Endothelial cell of umbilical vein (primary cell): ENCODE measurements at regions not wholly inside any gene's neighbourhood (a gene's known extent, or its start where the extent isn't known, plus 50 kb on each side); places are given as distances from the start of the nearest gene placed in this dataset.

Experiments used
- BruUV-seq: library from RNA; stranded (reverse); fragments of 400-500 nt; replicated peaks from 2 replicates; lab custom pipeline; 2021; lab: Mats Ljungman, UMichigan
- CTCF ChIA-PET: fragments of 300-600, 350-600 bp; sonication (Branson Sonifier 250); formaldehyde crosslinking; loops from one replicate; lab custom pipeline; 2021; ENCODE audit warnings: antibody characterized with exemption, inconsistent platforms; lab: Charles Lee
- POLR2A ChIA-PET: fragments of 300-600, 350-600 bp; sonication (Branson Sonifier 250); formaldehyde crosslinking; loops from one replicate; lab custom pipeline; 2021; ENCODE audit warnings: antibody characterized with exemption, inconsistent platforms; lab: Charles Lee
- DNase-seq: peaks from one replicate; pipeline ENCODE4 v3.0.0-alpha.2; 2011; ENCODE audit warnings: low read depth, low spot score
- FAIRE-seq: peaks from 2 replicates; lab custom pipeline; 2011; peaks lifted over from hg19 to GRCh38; lab: Jason Lieb, UNC
- H2AFZ ChIP-seq: 2 replicates; pipeline ENCODE4 v1.6.0; 2012; ENCODE audit warnings: low read depth, low read length, control low read depth, inconsistent platforms
- H3K27ac ChIP-seq: 2 replicates; pipeline ENCODE4 v1.5.1; 2011; ENCODE audit warnings: low read depth, mild to moderate bottlenecking, control low read depth, low read length, moderate library complexity; ENCODE audit not compliant: insufficient read depth
- H3K27me3 ChIP-seq, 2 experiments: 2 replicates each; pipeline versions ENCODE4 v1.6.0 to v1.6.1; 2011; ENCODE audit warnings: low read length in 2 of 2, mixed read lengths in 1 of 2; ENCODE audit not compliant: control insufficient read depth in 2 of 2, insufficient read depth in 2 of 2
- H3K36me3 ChIP-seq, 2 experiments: 2 replicates in 1 of 2; 3 replicates in 1 of 2; pipeline ENCODE4 v1.5.1; 2011; ENCODE audit warnings: low read length in 2 of 2, mild to moderate bottlenecking in 1 of 2, moderate library complexity in 1 of 2; ENCODE audit not compliant: control insufficient read depth in 2 of 2, insufficient read depth in 2 of 2; ENCODE audit errors: extremely low read depth in 1 of 2
- H3K4me1 ChIP-seq: 3 replicates; pipeline ENCODE4 v1.5.1; 2011; ENCODE audit warnings: mild to moderate bottlenecking, low read length; ENCODE audit not compliant: control insufficient read depth, insufficient read depth; ENCODE audit errors: extremely low read depth
- H3K4me2 ChIP-seq: 2 replicates; pipeline ENCODE4 v1.6.1; 2011; ENCODE audit warnings: low read length, control low read depth, mixed read lengths; ENCODE audit not compliant: insufficient read depth
- H3K4me3 ChIP-seq, 3 experiments: fragments of 200-600 bp in 1 of 3; sonication (generic), shearing (Covaris generic) in 1 of 3; replicated peaks in 1 of 3; 2 replicates each; pipeline ENCODE4 v1.5.1; 2011 to 2016; ENCODE audit warnings: control low read depth in 3 of 3, low read length in 3 of 3, mild to moderate bottlenecking in 2 of 3, inconsistent platforms in 1 of 3, low read depth in 1 of 3, moderate library complexity in 1 of 3; ENCODE audit not compliant: insufficient read depth in 1 of 3
- H3K79me2 ChIP-seq: 2 replicates; pipeline ENCODE4 v1.6.0; 2012; ENCODE audit warnings: low read length, inconsistent platforms; ENCODE audit not compliant: control insufficient read depth, insufficient read depth
- H3K9ac ChIP-seq: replicated peaks from 2 replicates; pipeline ENCODE3; 2011; ENCODE audit warnings: low read length, control low read depth; ENCODE audit not compliant: insufficient read depth; ENCODE audit errors: extremely low read depth
- H3K9me1 ChIP-seq: replicated peaks from 3 replicates; pipeline ENCODE4 v1.6.0; 2011; ENCODE audit warnings: mild to moderate bottlenecking, low read length; ENCODE audit not compliant: control insufficient read depth, insufficient read depth; ENCODE audit errors: extremely low read depth
- H3K9me3 ChIP-seq: replicated peaks from 2 replicates; pipeline ENCODE4 v1.5.1; 2012; ENCODE audit warnings: low read length, inconsistent platforms; ENCODE audit not compliant: control insufficient read depth, insufficient read depth
- H4K20me1 ChIP-seq: replicated peaks from 2 replicates; pipeline ENCODE3; 2011; ENCODE audit warnings: mild to moderate bottlenecking, low read length; ENCODE audit not compliant: control insufficient read depth, insufficient read depth; ENCODE audit errors: extremely low read depth
- EZH2 ChIP-seq: IDR thresholded peaks from 2 replicates; pipeline ENCODE4 v1.6.1; 2012; ENCODE audit warnings: borderline replicate concordance, low read depth, mild to moderate bottlenecking, moderate library complexity, low read length, inconsistent platforms; ENCODE audit not compliant: severe bottlenecking
- FOS ChIP-seq: IDR thresholded peaks from 2 replicates; pipeline ENCODE4 v1.6.1; 2011; ENCODE audit warnings: mild to moderate bottlenecking, low read length, moderate library complexity, borderline replicate concordance; ENCODE audit not compliant: insufficient read depth
- GATA2 ChIP-seq: IDR thresholded peaks from 2 replicates; pipeline ENCODE4 v1.7.0; 2011; ENCODE audit warnings: low read depth, mild to moderate bottlenecking, moderate library complexity, mixed read lengths, low read length; ENCODE audit not compliant: insufficient read length, insufficient read depth
- JUN ChIP-seq: IDR thresholded peaks from 2 replicates; pipeline ENCODE4 v1.6.1; 2011; ENCODE audit warnings: borderline replicate concordance, low read depth; ENCODE audit not compliant: insufficient read length, insufficient read depth
- MYC ChIP-seq: IDR thresholded peaks from one replicate; pipeline ENCODE4 v1.6.1; 2011; ENCODE audit warnings: mild to moderate bottlenecking, low read depth, low read length
- POLR2A ChIP-seq: IDR thresholded peaks from 2 replicates; pipeline ENCODE4 v1.6.1; 2012; ENCODE audit warnings: low read depth, mild to moderate bottlenecking, control low read depth, low read length
- POLR2AphosphoS5 ChIP-seq: IDR thresholded peaks from 2 replicates; pipeline ENCODE4 v1.6.1; 2012; ENCODE audit warnings: low read depth, mild to moderate bottlenecking, control low read depth, low read length, moderate library complexity; ENCODE audit not compliant: insufficient read depth
- dilution Hi-C: fragments of 300-500 bp; cut with MboI; formaldehyde crosslinking; loops from one replicate; pipeline ENCODE4 v1.15.0; 2019; ENCODE audit warnings: low sequenced_read_pairs; ENCODE audit not compliant: extremely low pct_ligation_motif_present
- intact Hi-C: fragments of 100-400 bp; cut with micrococcal nuclease; formaldehyde crosslinking; loops from one replicate; pipeline ENCODE4 v1.10.0; 2022
- TF ChIP-seq, protein P1 (sequence below): IDR thresholded peaks from 2 replicates; pipeline ENCODE4 v1.6.1; 2011; ENCODE audit not compliant: insufficient read depth, insufficient read length
- TF ChIP-seq, protein P2 (sequence below), 2 donors: IDR thresholded peaks; 1 replicate in 1 of 2; 2 replicates in 1 of 2; pipeline ENCODE4 v1.5.1; 2011; ENCODE audit warnings: low read length in 2 of 2, mild to moderate bottlenecking in 2 of 2, moderate library complexity in 2 of 2, control low read depth in 1 of 2, inconsistent platforms in 1 of 2, low read depth in 1 of 2; ENCODE audit not compliant: insufficient read depth in 1 of 2; ENCODE audit errors: extremely low read depth in 1 of 2

DNA sequence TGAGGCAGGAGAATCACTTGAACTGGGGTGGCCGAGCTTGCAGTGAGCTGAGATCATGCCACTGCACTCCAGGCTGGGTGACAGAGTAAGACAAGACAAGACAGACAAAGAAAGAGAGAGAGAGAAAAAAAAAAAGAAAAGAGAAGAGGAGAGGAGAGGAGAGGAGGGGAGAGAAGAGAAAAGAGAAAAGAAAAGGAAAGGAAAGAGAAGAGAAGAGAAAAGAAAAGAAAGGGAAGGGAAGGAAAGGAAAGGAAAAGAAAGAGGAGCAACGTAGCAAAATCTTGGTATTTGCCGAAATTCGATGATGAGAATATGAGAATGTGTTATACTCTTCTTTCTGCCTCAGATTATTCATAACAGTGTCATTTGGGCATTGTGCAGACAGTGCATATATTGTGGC is 101.2 kb upstream of the PFKP start:
- no peak overlapping the region for H3K4me2 ChIP-seq
- H3K9me3 ChIP-seq = no peaks in the 10 kb centered on the region
- H3K9me1 ChIP-seq = no peaks in the 10 kb centered on the region
- H3K27me3 ChIP-seq = no peaks in the 10 kb centered on the region
- no peak overlapping the region for H3K27ac ChIP-seq
- TF ChIP-seq POLR2A (no peak), POLR2AphosphoS5 (no peak), FOS (no peak), JUN (no peak), MYC (no peak), EZH2 (no peak), GATA2 (no peak)
- TF ChIP-seq, protein P1, sequence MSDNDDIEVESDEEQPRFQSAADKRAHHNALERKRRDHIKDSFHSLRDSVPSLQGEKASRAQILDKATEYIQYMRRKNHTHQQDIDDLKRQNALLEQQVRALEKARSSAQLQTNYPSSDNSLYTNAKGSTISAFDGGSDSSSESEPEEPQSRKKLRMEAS = no peak
- TF ChIP-seq, protein P2, sequence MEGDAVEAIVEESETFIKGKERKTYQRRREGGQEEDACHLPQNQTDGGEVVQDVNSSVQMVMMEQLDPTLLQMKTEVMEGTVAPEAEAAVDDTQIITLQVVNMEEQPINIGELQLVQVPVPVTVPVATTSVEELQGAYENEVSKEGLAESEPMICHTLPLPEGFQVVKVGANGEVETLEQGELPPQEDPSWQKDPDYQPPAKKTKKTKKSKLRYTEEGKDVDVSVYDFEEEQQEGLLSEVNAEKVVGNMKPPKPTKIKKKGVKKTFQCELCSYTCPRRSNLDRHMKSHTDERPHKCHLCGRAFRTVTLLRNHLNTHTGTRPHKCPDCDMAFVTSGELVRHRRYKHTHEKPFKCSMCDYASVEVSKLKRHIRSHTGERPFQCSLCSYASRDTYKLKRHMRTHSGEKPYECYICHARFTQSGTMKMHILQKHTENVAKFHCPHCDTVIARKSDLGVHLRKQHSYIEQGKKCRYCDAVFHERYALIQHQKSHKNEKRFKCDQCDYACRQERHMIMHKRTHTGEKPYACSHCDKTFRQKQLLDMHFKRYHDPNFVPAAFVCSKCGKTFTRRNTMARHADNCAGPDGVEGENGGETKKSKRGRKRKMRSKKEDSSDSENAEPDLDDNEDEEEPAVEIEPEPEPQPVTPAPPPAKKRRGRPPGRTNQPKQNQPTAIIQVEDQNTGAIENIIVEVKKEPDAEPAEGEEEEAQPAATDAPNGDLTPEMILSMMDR (IDR thresholded peaks at IDR 0.05; ENCODE audit: extremely low read depth in 1 of 2, insufficient read depth in 1 of 2, low read depth in 1 of 2, low read length in 2 of 2) = no peak
- H3K4me1 ChIP-seq = no peaks in the 10 kb centered on the region
- no peaks in the 10 kb centered on the region for H4K20me1 ChIP-seq
- H3K79me2 ChIP-seq = no peaks in the 10 kb centered on the region
- no peaks in the 10 kb centered on the region for H3K36me3 ChIP-seq
- dilution Hi-C loops (no loop called here), intact Hi-C loops (no loop called here)
- H2AFZ ChIP-seq = no peak overlapping the region
- FAIRE-seq (no peak), DNase-seq (no peak)
- no TSS peak for BruUV-seq
- POLR2A ChIA-PET = no interaction called here
- H3K4me3 ChIP-seq = no peak overlapping the region
- CTCF ChIA-PET = no interaction called here
- H3K9ac ChIP-seq = no peak overlapping the region
